Keratinocyte (primary cell): ENCODE measurements at regions not wholly inside any gene's neighbourhood (a gene's known extent, or its start where the extent isn't known, plus 50 kb on each side); places are given as distances from the start of the nearest gene placed in this dataset.

Source experiments
- DNase-seq: peaks from one replicate; pipeline ENCODE4 v3.0.0-alpha.2; 2011; ENCODE audit warnings: low read depth, missing footprints, low spot score
- FAIRE-seq: peaks from 2 replicates; lab custom pipeline; 2011; peaks lifted over from hg19 to GRCh38; lab: Jason Lieb, UNC
- H2AFZ ChIP-seq: 2 replicates; pipeline ENCODE4 v1.6.0; 2012; ENCODE audit warnings: low read length, control low read depth, inconsistent platforms; ENCODE audit not compliant: control insufficient read depth
- H3K27ac ChIP-seq: 2 replicates; pipeline ENCODE4 v1.5.1; 2011; ENCODE audit warnings: low read length; ENCODE audit not compliant: control insufficient read depth, insufficient read depth
- H3K27me3 ChIP-seq: 3 replicates; pipeline ENCODE4 v1.6.0; 2011; ENCODE audit warnings: low read length; ENCODE audit not compliant: control insufficient read depth, insufficient read depth; ENCODE audit errors: extremely low read depth
- H3K36me3 ChIP-seq, 2 experiments: 2 replicates in 1 of 2; 3 replicates in 1 of 2; pipeline ENCODE4 v1.5.1; 2011; ENCODE audit warnings: low read length in 2 of 2, mild to moderate bottlenecking in 1 of 2; ENCODE audit not compliant: control insufficient read depth in 2 of 2, insufficient read depth in 2 of 2; ENCODE audit errors: extremely low read depth in 1 of 2
- H3K4me1 ChIP-seq: 3 replicates; pipeline ENCODE4 v1.5.1; 2011; ENCODE audit warnings: low read length; ENCODE audit not compliant: control insufficient read depth, insufficient read depth; ENCODE audit errors: extremely low read depth
- H3K4me2 ChIP-seq: 3 replicates; pipeline ENCODE4 v1.6.0; 2011; ENCODE audit warnings: low read depth, low read length; ENCODE audit not compliant: control insufficient read depth, insufficient read depth; ENCODE audit errors: extremely low read depth
- H3K4me3 ChIP-seq, 3 experiments: fragments of 200-600 bp in 1 of 3; sonication (generic) in 1 of 3; 2 replicates in 2 of 3; 3 replicates in 1 of 3; pipeline ENCODE4 v1.5.1; 2011 to 2016; ENCODE audit warnings: low read length in 3 of 3, mild to moderate bottlenecking in 3 of 3, control low read depth in 2 of 3, inconsistent platforms in 1 of 3, low read depth in 1 of 3, mixed read lengths in 1 of 3, mixed run types in 1 of 3, moderate library complexity in 1 of 3; ENCODE audit not compliant: control insufficient read depth in 2 of 3, insufficient read depth in 2 of 3; ENCODE audit errors: extremely low read depth in 1 of 3
- H3K79me2 ChIP-seq: 2 replicates; pipeline ENCODE4 v1.6.0; 2012; ENCODE audit warnings: low read length; ENCODE audit not compliant: control insufficient read depth, insufficient read depth
- H3K9ac ChIP-seq: 3 replicates; pipeline ENCODE4 v1.6.0; 2011; ENCODE audit warnings: low read length; ENCODE audit not compliant: control insufficient read depth, insufficient read depth; ENCODE audit errors: extremely low read depth
- H3K9me1 ChIP-seq: 3 replicates; pipeline ENCODE4 v1.6.0; 2011; ENCODE audit warnings: low read length; ENCODE audit not compliant: control insufficient read depth, insufficient read depth; ENCODE audit errors: extremely low read depth
- H3K9me3 ChIP-seq: 2 replicates; pipeline ENCODE4 v1.5.1; 2012; ENCODE audit warnings: low read depth, low read length; ENCODE audit not compliant: control insufficient read depth
- H4K20me1 ChIP-seq: 3 replicates; pipeline ENCODE4 v1.6.0; 2011; ENCODE audit warnings: low read length; ENCODE audit not compliant: control insufficient read depth, insufficient read depth; ENCODE audit errors: extremely low read depth
- EZH2 ChIP-seq: IDR thresholded peaks from one replicate; pipeline ENCODE4 v1.6.1; 2012; ENCODE audit warnings: inconsistent platforms, mild to moderate bottlenecking, low read length, moderate library complexity
- dilution Hi-C: fragments of 300-500 bp; cut with MboI; formaldehyde crosslinking; loops from one replicate; pipeline ENCODE4 v1.7.0; 2020; ENCODE audit warnings: low sequenced_read_pairs; ENCODE audit not compliant: extremely low pct_ligation_motif_present
- TF ChIP-seq, protein P1 (sequence below), 3 experiments: IDR thresholded peaks in 1 of 3; conservative IDR thresholded peaks in 1 of 3; optimal IDR thresholded peaks in 1 of 3; 2 replicates in 2 of 3; 3 replicates in 1 of 3; pipeline versions ENCODE3 to v1.5.1; 2011; ENCODE audit warnings: low read length in 3 of 3, mild to moderate bottlenecking in 3 of 3, moderate library complexity in 2 of 3, control low read depth in 1 of 3, inconsistent platforms in 1 of 3; ENCODE audit not compliant: insufficient read depth in 2 of 3; ENCODE audit errors: extremely low read depth in 1 of 3

DNA sequence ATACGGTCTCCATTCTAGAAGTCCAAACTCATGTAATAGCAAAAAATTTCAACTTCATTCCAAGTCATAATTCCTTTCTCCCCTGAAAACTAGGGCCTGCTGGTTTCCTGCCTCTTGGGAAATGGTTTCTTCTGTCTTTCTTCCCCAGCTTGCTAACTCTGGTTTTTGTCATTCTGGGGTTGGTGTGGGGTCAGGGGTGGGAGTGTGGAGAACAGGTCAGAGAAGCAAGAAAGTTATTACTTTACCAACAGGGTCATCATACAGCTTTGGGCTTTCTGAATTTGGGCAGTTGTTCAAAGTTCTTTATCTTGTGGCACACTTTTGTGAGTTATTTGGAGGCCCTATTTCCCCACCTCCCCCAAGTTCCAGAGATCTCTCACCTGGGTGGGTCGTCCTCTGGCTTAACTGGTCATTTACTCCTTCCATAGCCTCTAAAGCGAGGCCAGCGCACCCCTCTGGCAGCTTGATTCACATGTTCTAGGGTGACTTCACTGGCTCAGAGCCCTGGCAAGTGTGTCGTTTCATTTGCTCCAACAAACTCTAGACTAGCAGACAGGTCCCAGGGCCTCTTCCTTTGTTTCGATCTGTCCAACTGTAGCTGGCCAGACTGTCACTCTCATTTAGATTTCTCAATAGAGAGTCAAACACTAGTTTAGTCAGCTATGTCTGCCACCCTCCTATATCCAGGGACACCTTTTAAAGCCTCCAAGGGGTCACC is 161.2 kb downstream of the JCAD start:
- Histone ChIP-seq H3K79me2 (no peaks in the 10 kb centered on the region), H3K9ac (no peak overlapping the region), H3K27ac (no peak overlapping the region), H3K9me1 (no peaks in the 10 kb centered on the region), H3K9me3 (no peaks in the 10 kb centered on the region), H2AFZ (no peak overlapping the region), H3K4me1 (no peaks in the 10 kb centered on the region), H3K4me2 (no peak overlapping the region), H4K20me1 (no peaks in the 10 kb centered on the region), H3K27me3 (peaks cover 9% of the 10 kb centered on the region), H3K4me3 (no peak overlapping the region), H3K36me3 (no peaks in the 10 kb centered on the region)
- DNase-seq (no peak), FAIRE-seq (no peak)
- dilution Hi-C loops = no loop called here
- TF ChIP-seq EZH2 = no peak
- TF ChIP-seq, protein P1, sequence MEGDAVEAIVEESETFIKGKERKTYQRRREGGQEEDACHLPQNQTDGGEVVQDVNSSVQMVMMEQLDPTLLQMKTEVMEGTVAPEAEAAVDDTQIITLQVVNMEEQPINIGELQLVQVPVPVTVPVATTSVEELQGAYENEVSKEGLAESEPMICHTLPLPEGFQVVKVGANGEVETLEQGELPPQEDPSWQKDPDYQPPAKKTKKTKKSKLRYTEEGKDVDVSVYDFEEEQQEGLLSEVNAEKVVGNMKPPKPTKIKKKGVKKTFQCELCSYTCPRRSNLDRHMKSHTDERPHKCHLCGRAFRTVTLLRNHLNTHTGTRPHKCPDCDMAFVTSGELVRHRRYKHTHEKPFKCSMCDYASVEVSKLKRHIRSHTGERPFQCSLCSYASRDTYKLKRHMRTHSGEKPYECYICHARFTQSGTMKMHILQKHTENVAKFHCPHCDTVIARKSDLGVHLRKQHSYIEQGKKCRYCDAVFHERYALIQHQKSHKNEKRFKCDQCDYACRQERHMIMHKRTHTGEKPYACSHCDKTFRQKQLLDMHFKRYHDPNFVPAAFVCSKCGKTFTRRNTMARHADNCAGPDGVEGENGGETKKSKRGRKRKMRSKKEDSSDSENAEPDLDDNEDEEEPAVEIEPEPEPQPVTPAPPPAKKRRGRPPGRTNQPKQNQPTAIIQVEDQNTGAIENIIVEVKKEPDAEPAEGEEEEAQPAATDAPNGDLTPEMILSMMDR (optimal IDR thresholded peaks at IDR 0.05 in 1 of 3, IDR thresholded peaks at IDR 0.05 in 1 of 3, conservative IDR thresholded peaks at IDR 0.05 in 1 of 3; ENCODE audit: extremely low read depth in 1 of 3, insufficient read depth in 2 of 3, low read length in 3 of 3) = no peak

DNA sequence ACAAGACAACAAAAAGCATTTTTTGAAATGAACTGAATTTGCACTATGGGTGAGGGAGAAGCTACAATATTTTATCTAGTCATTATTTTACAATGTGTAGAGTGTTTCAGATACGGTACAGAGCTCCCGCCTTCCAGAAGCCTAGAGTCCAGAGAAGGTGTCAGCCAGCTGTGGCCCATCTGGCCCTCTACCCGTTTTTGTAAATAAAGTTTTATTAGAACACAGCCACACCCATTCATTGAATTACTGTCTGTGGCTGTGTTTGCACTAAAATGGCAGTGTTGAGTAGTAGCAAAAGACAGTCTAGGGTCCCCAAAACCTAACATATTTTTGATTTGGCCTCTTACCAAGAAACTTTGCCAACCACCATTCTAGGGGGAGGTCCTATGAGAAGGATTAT is 162.0 kb downstream of the JCAD start:
- no peak overlapping the region for H2AFZ ChIP-seq
- no peaks in the 10 kb centered on the region for H3K9me3 ChIP-seq
- H3K27me3 ChIP-seq = peaks cover 7% of the 10 kb centered on the region
- no peak overlapping the region for H3K9ac ChIP-seq
- H3K9me1 ChIP-seq = no peaks in the 10 kb centered on the region
- TF ChIP-seq EZH2 = no peak
- TF ChIP-seq, protein P1 (optimal IDR thresholded peaks at IDR 0.05 in 1 of 3, IDR thresholded peaks at IDR 0.05 in 1 of 3, conservative IDR thresholded peaks at IDR 0.05 in 1 of 3; ENCODE audit: extremely low read depth in 1 of 3, insufficient read depth in 2 of 3, low read length in 3 of 3) = no peak
- H3K36me3 ChIP-seq = no peaks in the 10 kb centered on the region
- no peak overlapping the region for H3K27ac ChIP-seq
- no peak overlapping the region for H3K4me3 ChIP-seq
- H3K79me2 ChIP-seq = no peaks in the 10 kb centered on the region
- FAIRE-seq (no peak), DNase-seq (no peak)
- no peak overlapping the region for H3K4me2 ChIP-seq
- no peaks in the 10 kb centered on the region for H4K20me1 ChIP-seq
- H3K4me1 ChIP-seq = no peaks in the 10 kb centered on the region
- dilution Hi-C loops = no loop called here
